Adrenal gland (tissue), 9 donors: ENCODE measurements at regions not wholly inside any gene's neighbourhood (a gene's known extent, or its start where the extent isn't known, plus 50 kb on each side); places are given as distances from the start of the nearest gene placed in this dataset.

Source experiments
- DNase-seq, 7 donors: peaks; one replicate each; pipeline ENCODE4 v3.0.0-alpha.2; 2019 to 2020
- H3K27ac ChIP-seq, 5 donors: fragments of 200-600 bp; sonication (generic) in 4 of 5; 1 replicate in 3 of 5; 2 replicates in 2 of 5; pipeline versions ENCODE4 v1.5.1 to v1.8.0; 2016 to 2020; ENCODE audit warnings: mild to moderate bottlenecking in 1 of 5
- H3K27me3 ChIP-seq: fragments of 200-600 bp; 2 replicates; pipeline ENCODE4 v1.8.0; 2021
- H3K36me3 ChIP-seq, 2 donors: fragments of 200-600 bp; replicated peaks in 1 of 2; 1 replicate in 1 of 2; 2 replicates in 1 of 2; pipeline versions ENCODE4 v1.5.1 to v1.8.0; 2018 to 2022
- H3K4me1 ChIP-seq, 2 donors: fragments of 200-600 bp; replicated peaks in 1 of 2; 1 replicate in 1 of 2; 2 replicates in 1 of 2; pipeline versions ENCODE4 v1.5.1 to v1.8.0; 2018 to 2021
- H3K4me3 ChIP-seq, 4 donors: fragments of 200-600 bp; sonication (generic) in 3 of 4; one replicate each; pipeline ENCODE4 v1.5.1; 2016 to 2018
- H3K9me3 ChIP-seq, 3 donors: fragments of 200-600 bp; sonication (generic) in 1 of 3; replicated peaks in 1 of 3; 1 replicate in 2 of 3; 2 replicates in 1 of 3; pipeline versions ENCODE4 v1.5.1 to v1.8.0; 2016 to 2021
- POLR2A ChIP-seq, 2 donors: fragments of 450-650 bp; IDR thresholded peaks; one replicate each; pipeline ENCODE4 v1.6.1; 2017; ENCODE audit warnings: antibody characterized with exemption in 2 of 2, mild to moderate bottlenecking in 2 of 2, moderate library complexity in 1 of 2
- WGBS, 4 donors: extraction: QIAGEN DNeasy Blood & Tissue Kit in 2 of 4; methylation state at CpG; one replicate each; pipeline versions ENCODE4 v1.1.5 to v1.1.7; 2013 to 2017; 5-methylcytosine and 5-hydroxymethylcytosine counted together
- intact Hi-C, 2 donors: fragments of 100-400 bp; cut with DNase I; formaldehyde crosslinking; loops; one replicate each; pipeline versions ENCODE4 v1.14.1 to v1.15.0; 2022 to 2023
- TF ChIP-seq, protein P1 (sequence below), 6 experiments: fragments of 450-650 bp in 4 of 6; fragments of 200-600 bp in 2 of 6; sonication (generic) in 1 of 6; IDR thresholded peaks; 1 replicate in 5 of 6; 2 replicates in 1 of 6; pipeline versions ENCODE4 v1.5.1 to v1.8.0; 2016 to 2021; ENCODE audit warnings: antibody characterized with exemption in 6 of 6, mild to moderate bottlenecking in 2 of 6, moderate library complexity in 1 of 6
- donor health status: healthy with polysubstance abuse.
- donor health status: Bipolar disorder and iron deficiency.
- donor health status: DM: yes; HTN: yes; CAD: no.
- donor health status: DM: no; HTN: no; CAD: no.
- donor health status: DM: no; HTN: no; CAD: no.

DNA sequence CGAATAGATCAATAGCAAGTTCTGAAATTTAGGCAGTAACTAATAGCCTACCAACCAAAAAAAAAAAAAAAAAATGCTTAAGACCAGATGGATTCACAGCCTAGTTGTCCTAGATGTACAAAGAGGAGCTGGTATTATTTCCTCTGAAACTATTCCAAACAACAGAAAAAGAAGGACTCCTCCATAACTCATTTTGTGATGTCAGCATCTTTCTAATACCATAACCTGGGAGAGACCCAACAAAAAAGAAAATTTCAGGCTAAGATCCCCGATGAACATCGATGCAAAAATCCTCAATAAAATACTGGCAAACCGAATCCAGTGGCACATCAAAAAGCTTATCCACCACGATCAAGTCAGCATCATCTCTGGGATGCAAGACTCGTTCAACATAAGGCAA is 1557.9 kb downstream of the C4orf33 start:
- intact Hi-C loops, result no loop called here
- H3K4me3 ChIP-seq, result no peak overlapping the region
- H3K9me3 ChIP-seq, result peaks cover 0 to 6% (median 0%) of the 10 kb centered on the region in 3 donors
- H3K27me3 ChIP-seq, result no peaks in the 10 kb centered on the region
- H3K27ac ChIP-seq, result no peak overlapping the region
- no peaks in the 10 kb centered on the region for H3K36me3 ChIP-seq
- no peaks in the 10 kb centered on the region for H3K4me1 ChIP-seq
- TF ChIP-seq, protein P1, sequence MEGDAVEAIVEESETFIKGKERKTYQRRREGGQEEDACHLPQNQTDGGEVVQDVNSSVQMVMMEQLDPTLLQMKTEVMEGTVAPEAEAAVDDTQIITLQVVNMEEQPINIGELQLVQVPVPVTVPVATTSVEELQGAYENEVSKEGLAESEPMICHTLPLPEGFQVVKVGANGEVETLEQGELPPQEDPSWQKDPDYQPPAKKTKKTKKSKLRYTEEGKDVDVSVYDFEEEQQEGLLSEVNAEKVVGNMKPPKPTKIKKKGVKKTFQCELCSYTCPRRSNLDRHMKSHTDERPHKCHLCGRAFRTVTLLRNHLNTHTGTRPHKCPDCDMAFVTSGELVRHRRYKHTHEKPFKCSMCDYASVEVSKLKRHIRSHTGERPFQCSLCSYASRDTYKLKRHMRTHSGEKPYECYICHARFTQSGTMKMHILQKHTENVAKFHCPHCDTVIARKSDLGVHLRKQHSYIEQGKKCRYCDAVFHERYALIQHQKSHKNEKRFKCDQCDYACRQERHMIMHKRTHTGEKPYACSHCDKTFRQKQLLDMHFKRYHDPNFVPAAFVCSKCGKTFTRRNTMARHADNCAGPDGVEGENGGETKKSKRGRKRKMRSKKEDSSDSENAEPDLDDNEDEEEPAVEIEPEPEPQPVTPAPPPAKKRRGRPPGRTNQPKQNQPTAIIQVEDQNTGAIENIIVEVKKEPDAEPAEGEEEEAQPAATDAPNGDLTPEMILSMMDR (IDR thresholded peaks at IDR 0.05), result no peak
- TF ChIP-seq POLR2A (IDR thresholded peaks at IDR 0.05), result no peak
- DNase-seq, result no peak
- 71 to 79% (median 77%) methylated on average over 6 of the region's 6 CpGs for WGBS, 4 donors

DNA sequence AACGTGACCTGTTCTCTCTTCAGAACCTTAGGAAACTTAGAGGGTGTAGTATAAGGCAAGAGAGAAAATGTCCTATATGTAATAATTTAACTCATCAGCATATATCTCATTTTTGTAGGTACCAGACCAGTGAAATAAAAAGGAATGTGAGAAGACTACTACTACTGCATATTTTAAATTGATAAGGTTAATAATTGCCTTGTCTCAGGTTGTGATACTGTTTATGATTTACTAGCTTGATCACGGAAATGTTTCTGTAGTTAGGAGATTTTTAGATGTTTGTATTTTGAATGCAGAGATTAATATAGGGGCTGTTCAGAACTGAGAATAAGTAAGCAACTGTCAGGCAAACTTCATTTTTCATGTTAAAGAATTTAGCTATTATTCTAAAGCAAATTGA is 1563.4 kb downstream of the C4orf33 start:
- intact Hi-C loops, result no loop called here
- WGBS, 4 donors, result 54 to 64% (median 56%) methylated on average over 2 of the region's 2 CpGs
- Histone ChIP-seq H3K27ac (no peak overlapping the region), H3K36me3 (peaks cover 0 to 4% of the 10 kb centered on the region in 2 donors), H3K4me3 (no peak overlapping the region), H3K27me3 (no peaks in the 10 kb centered on the region), H3K9me3 (peaks cover 0 to 6% (median 0%) of the 10 kb centered on the region in 3 donors), H3K4me1 (no peaks in the 10 kb centered on the region)
- TF ChIP-seq, protein P1 (IDR thresholded peaks at IDR 0.05), result no peak
- no peak for TF ChIP-seq POLR2A (IDR thresholded peaks at IDR 0.05)
- no peak for DNase-seq

DNA sequence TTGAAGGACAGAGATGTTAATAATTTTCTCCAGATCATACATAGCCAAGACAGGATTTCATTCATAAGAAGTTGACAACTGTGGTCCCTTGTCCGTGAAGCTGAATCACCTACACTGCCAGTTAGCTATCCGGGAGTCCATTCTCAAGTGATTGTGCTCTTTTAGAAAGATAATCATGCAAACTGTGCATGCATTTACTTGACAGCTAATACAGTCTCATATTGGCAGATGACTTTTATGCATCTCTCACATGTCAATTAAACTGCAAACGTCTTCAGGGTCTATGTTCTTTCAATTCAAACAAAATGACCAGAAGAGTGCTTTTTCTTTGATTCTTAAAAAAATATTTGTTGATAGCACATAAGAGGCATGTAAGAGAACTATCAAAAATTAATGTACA is 1572.9 kb downstream of the C4orf33 start:
- 47 to 62% (median 53%) methylated on average over 3 of the region's 3 CpGs for WGBS, 4 donors

DNA sequence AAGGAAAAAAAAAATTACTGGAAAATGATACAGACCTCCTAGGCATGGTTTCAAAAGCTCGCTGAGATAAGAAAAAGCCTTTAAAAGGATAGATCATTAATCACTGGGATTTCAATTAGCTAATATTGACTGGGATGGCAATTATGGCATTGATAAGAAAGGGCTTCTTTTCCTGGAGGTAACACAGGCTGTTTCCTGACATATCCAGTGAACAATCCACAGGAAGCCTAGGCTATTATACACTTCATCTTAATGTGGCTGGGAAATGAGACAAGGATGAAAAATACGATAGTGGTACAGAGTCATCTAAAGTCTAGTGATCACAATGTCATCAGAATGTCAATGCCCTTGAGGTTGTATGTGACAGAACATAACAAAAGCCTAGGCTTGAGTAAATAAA is 1579.3 kb downstream of the C4orf33 start:
- H3K4me1 ChIP-seq, result no peaks in the 10 kb centered on the region
- intact Hi-C loops, result no loop called here
- TF ChIP-seq, protein P1 (IDR thresholded peaks at IDR 0.05), result no peak
- TF ChIP-seq POLR2A (IDR thresholded peaks at IDR 0.05), result no peak
- H3K27ac ChIP-seq, result no peak overlapping the region
- no peaks in the 10 kb centered on the region for H3K9me3 ChIP-seq
- 35 to 63% (median 44%) methylated on average over 2 of the region's 2 CpGs for WGBS, 4 donors
- no peaks in the 10 kb centered on the region for H3K27me3 ChIP-seq
- H3K4me3 ChIP-seq, result no peak overlapping the region
- DNase-seq, result no peak
- H3K36me3 ChIP-seq, result no peaks in the 10 kb centered on the region

More for the DNA sequence above, 1572.9 kb downstream of the C4orf33 start:
- Histone ChIP-seq H3K4me3 (no peak overlapping the region), H3K4me1 (no peaks in the 10 kb centered on the region), H3K27ac (no peak overlapping the region), H3K27me3 (no peaks in the 10 kb centered on the region), H3K36me3 (no peaks in the 10 kb centered on the region), H3K9me3 (no peaks in the 10 kb centered on the region)
- intact Hi-C loops, result no loop called here
- no peak for DNase-seq
- TF ChIP-seq, protein P1 (IDR thresholded peaks at IDR 0.05), result no peak
- TF ChIP-seq POLR2A (IDR thresholded peaks at IDR 0.05), result no peak
